H1 (cell line): ENCODE measurements at regions not wholly inside any gene's neighbourhood (a gene's known extent, or its start where the extent isn't known, plus 50 kb on each side); places are given as distances from the start of the nearest gene placed in this dataset.

Experiments
- CTCF ChIA-PET: fragments of 300-600 bp; sonication (Branson Sonifier 250); formaldehyde crosslinking; loops from one replicate; lab custom pipeline; 2021; ENCODE audit not compliant: partially characterized antibody; lab: Charles Lee
- POLR2A ChIA-PET: fragments of 300-600 bp; sonication (Branson Sonifier 250); formaldehyde crosslinking; loops from one replicate; lab custom pipeline; 2021; ENCODE audit warnings: inconsistent platforms; ENCODE audit not compliant: partially characterized antibody; lab: Charles Lee
- DNase-seq, 2 experiments: peaks; one replicate each; pipeline versions ENCODE4 v3.0.0 to v3.0.0-alpha.2; 2010 to 2022; ENCODE audit warnings: low spot score in 2 of 2, low read depth in 1 of 2, mixed read lengths in 1 of 2
- FAIRE-seq: peaks from 2 replicates; lab custom pipeline; 2011; peaks lifted over from hg19 to GRCh38; lab: Jason Lieb, UNC
- H2AFZ ChIP-seq: 2 replicates; pipeline ENCODE4 v1.8.1; 2012; ENCODE audit warnings: low read length, inconsistent platforms
- H2AK5ac ChIP-seq: 2 replicates; pipeline ENCODE4 v1.6.1; 2013; ENCODE audit warnings: low read depth, low read length
- H2BK120ac ChIP-seq: replicated peaks from 2 replicates; pipeline ENCODE3; 2013; ENCODE audit warnings: low read depth, low read length, inconsistent platforms
- H2BK12ac ChIP-seq: 2 replicates; pipeline ENCODE4 v1.6.1; 2013; ENCODE audit warnings: low read depth, low read length
- H2BK15ac ChIP-seq: 2 replicates; pipeline ENCODE4 v1.6.1; 2013; ENCODE audit warnings: low read length
- H2BK20ac ChIP-seq: 2 replicates; pipeline ENCODE4 v1.6.1; 2013; ENCODE audit warnings: low read length
- H2BK5ac ChIP-seq: 2 replicates; pipeline ENCODE4 v1.6.1; 2013; ENCODE audit warnings: low read depth, low read length
- H3K14ac ChIP-seq: 2 replicates; pipeline ENCODE4 v1.6.1; 2013; ENCODE audit warnings: inconsistent platforms; ENCODE audit not compliant: insufficient read length
- H3K18ac ChIP-seq: 2 replicates; pipeline ENCODE4 v1.6.1; 2013; ENCODE audit warnings: low read length; ENCODE audit errors: extremely low read depth
- H3K23ac ChIP-seq: 2 replicates; pipeline ENCODE4 v1.6.1; 2013; ENCODE audit warnings: inconsistent platforms; ENCODE audit not compliant: insufficient read length
- H3K23me2 ChIP-seq: 2 replicates; pipeline ENCODE4 v1.6.1; 2013; ENCODE audit warnings: low read depth, low read length
- H3K27ac ChIP-seq: 2 replicates; pipeline ENCODE4 v1.6.1; 2011; ENCODE audit warnings: low read depth, low read length, inconsistent platforms
- H3K27me3 ChIP-seq, 4 experiments: replicated peaks in 1 of 4; 1 replicate in 1 of 4; 2 replicates in 3 of 4; pipeline versions ENCODE4 v1.6.1 to v1.8.1; 2011 to 2013; ENCODE audit warnings: low read length in 3 of 4, mild to moderate bottlenecking in 3 of 4, inconsistent platforms in 2 of 4, mixed read lengths in 2 of 4, moderate library complexity in 1 of 4; ENCODE audit not compliant: control insufficient read depth in 3 of 4, insufficient read depth in 3 of 4; ENCODE audit errors: extremely low read depth in 1 of 4
- H3K36me3 ChIP-seq, 4 experiments: 2 replicates each; pipeline versions ENCODE4 v1.6.1 to v1.8.1; 2011 to 2013; ENCODE audit warnings: mild to moderate bottlenecking in 4 of 4, low read length in 3 of 4, moderate library complexity in 2 of 4, control low read depth in 1 of 4, inconsistent platforms in 1 of 4; ENCODE audit not compliant: insufficient read depth in 4 of 4, control insufficient read depth in 2 of 4
- H3K4ac ChIP-seq: replicated peaks from 2 replicates; pipeline ENCODE3; 2013; ENCODE audit warnings: low read length, low read depth, mixed read lengths, inconsistent platforms; ENCODE audit not compliant: insufficient read length
- H3K4me1 ChIP-seq, 4 experiments: replicated peaks in 1 of 4; 1 replicate in 1 of 4; 2 replicates in 3 of 4; pipeline versions ENCODE4 v1.6.1 to v1.8.1; 2011 to 2013; ENCODE audit warnings: low read length in 3 of 4, inconsistent platforms in 2 of 4, mixed read lengths in 1 of 4; ENCODE audit not compliant: insufficient read depth in 4 of 4, control insufficient read depth in 3 of 4
- H3K4me2 ChIP-seq, 2 experiments: 2 replicates each; pipeline versions ENCODE4 v1.6.1 to v1.8.1; 2011 to 2013; ENCODE audit warnings: low read depth in 2 of 2, low read length in 2 of 2, control low read depth in 1 of 2, inconsistent platforms in 1 of 2, mild to moderate bottlenecking in 1 of 2; ENCODE audit not compliant: insufficient read depth in 1 of 2
- H3K4me3 ChIP-seq, 4 experiments: fragments of 200-600, 300-600 bp in 1 of 4; sonication (generic), shearing (Covaris generic), sonication (Bioruptor Twin) in 1 of 4; 2 replicates each; pipeline versions ENCODE4 v1.5.1 to v1.8.1; 2011 to 2016; ENCODE audit warnings: low read length in 4 of 4, low read depth in 3 of 4, control low read depth in 2 of 4, inconsistent platforms in 2 of 4, mild to moderate bottlenecking in 2 of 4, mixed read lengths in 1 of 4, moderate library complexity in 1 of 4; ENCODE audit not compliant: insufficient read depth in 2 of 4; ENCODE audit errors: extremely low read depth in 1 of 4
- H3K56ac ChIP-seq: replicated peaks from 2 replicates; pipeline ENCODE3; 2013; ENCODE audit warnings: low read depth, mild to moderate bottlenecking, mixed read lengths, low read length, inconsistent platforms; ENCODE audit not compliant: insufficient read length
- H3K79me1 ChIP-seq: 2 replicates; pipeline ENCODE4 v1.6.1; 2013; ENCODE audit warnings: low read depth, low read length, control low read depth
- H3K79me2 ChIP-seq, 2 experiments: 2 replicates each; pipeline versions ENCODE4 v1.6.1 to v1.8.1; 2012 to 2013; ENCODE audit warnings: low read length in 2 of 2, mild to moderate bottlenecking in 2 of 2, inconsistent platforms in 1 of 2; ENCODE audit not compliant: insufficient read depth in 2 of 2, control insufficient read depth in 1 of 2
- H3K9ac ChIP-seq, 4 experiments: replicated peaks in 1 of 4; 1 replicate in 1 of 4; 2 replicates in 3 of 4; pipeline versions ENCODE4 v1.6.1 to v1.8.1; 2011 to 2013; ENCODE audit warnings: low read depth in 3 of 4, low read length in 3 of 4, control low read depth in 2 of 4, mild to moderate bottlenecking in 2 of 4, moderate library complexity in 2 of 4, inconsistent platforms in 1 of 4; ENCODE audit errors: extremely low read depth in 1 of 4
- H3K9me3 ChIP-seq, 2 experiments: 2 replicates each; pipeline versions ENCODE4 v1.6.1 to v1.8.1; 2012 to 2013; ENCODE audit warnings: mild to moderate bottlenecking in 2 of 2, moderate library complexity in 2 of 2, control low read depth in 1 of 2, inconsistent platforms in 1 of 2, low read depth in 1 of 2, low read length in 1 of 2, mixed read lengths in 1 of 2; ENCODE audit not compliant: insufficient read depth in 2 of 2
- H4K20me1 ChIP-seq, 2 experiments: replicated peaks in 1 of 2; 2 replicates each; pipeline versions ENCODE3 to v1.8.1; 2011 to 2013; ENCODE audit warnings: inconsistent platforms in 2 of 2, low read length in 2 of 2, mild to moderate bottlenecking in 1 of 2; ENCODE audit not compliant: insufficient read depth in 2 of 2, control insufficient read depth in 1 of 2
- H4K5ac ChIP-seq: 2 replicates; pipeline ENCODE4 v1.6.1; 2013; ENCODE audit warnings: low read length, low read depth, mixed read lengths, inconsistent platforms; ENCODE audit not compliant: insufficient read length
- H4K8ac ChIP-seq: 2 replicates; pipeline ENCODE4 v1.8.0; 2013; ENCODE audit warnings: mild to moderate bottlenecking, moderate library complexity, low read length, inconsistent platforms; ENCODE audit not compliant: insufficient read depth; ENCODE audit errors: extremely low read depth
- H4K91ac ChIP-seq: replicated peaks from 2 replicates; pipeline ENCODE3; 2013; ENCODE audit warnings: low read length, mixed read lengths, inconsistent platforms; ENCODE audit not compliant: insufficient read length
- ATF3 ChIP-seq: IDR thresholded peaks from 2 replicates; pipeline ENCODE4 v1.6.1; 2011; ENCODE audit warnings: low read depth, mild to moderate bottlenecking, low read length; ENCODE audit not compliant: insufficient read depth
- CTBP2 ChIP-seq: IDR thresholded peaks from 2 replicates; pipeline ENCODE4 v1.7.0; 2011; ENCODE audit warnings: borderline replicate concordance, mild to moderate bottlenecking, moderate library complexity, mixed read lengths, low read length; ENCODE audit not compliant: insufficient read depth, insufficient read length
- EGR1 ChIP-seq: IDR thresholded peaks from 2 replicates; pipeline ENCODE4 v1.6.1; 2011; ENCODE audit warnings: low read depth, low read length, borderline replicate concordance
- HDAC2 ChIP-seq, 2 experiments: fragments of 300-600 bp in 1 of 2; sonication (generic) in 1 of 2; IDR thresholded peaks; 2 replicates each; pipeline ENCODE4 v1.6.1; 2011 to 2012; ENCODE audit warnings: low read depth in 2 of 2, low read length in 2 of 2, mild to moderate bottlenecking in 2 of 2, moderate library complexity in 2 of 2, borderline replicate concordance in 1 of 2, inconsistent platforms in 1 of 2
- KDM5A ChIP-seq: fragments of 200-600 bp; IDR thresholded peaks from 2 replicates; pipeline ENCODE4 v1.7.1; 2012; ENCODE audit warnings: mild to moderate bottlenecking, low read length, inconsistent platforms, mixed read lengths
- NANOG ChIP-seq: IDR thresholded peaks from 2 replicates; pipeline ENCODE4 v1.6.1; 2011; ENCODE audit warnings: low read length, low read depth, mild to moderate bottlenecking, inconsistent platforms; ENCODE audit not compliant: insufficient read depth, poor library complexity, severe bottlenecking
- POU5F1 ChIP-seq: IDR thresholded peaks from 2 replicates; pipeline ENCODE4 v1.6.1; 2011; ENCODE audit warnings: low read depth, mild to moderate bottlenecking, low read length, moderate library complexity
- RNF2 ChIP-seq: fragments of 200-900, 300-1000 bp; sonication (generic); IDR thresholded peaks from 2 replicates; pipeline ENCODE4 v1.7.1; 2016; ENCODE audit warnings: borderline replicate concordance, low read depth, mild to moderate bottlenecking, antibody characterized with exemption, low read length; ENCODE audit not compliant: poor library complexity, severe bottlenecking; ENCODE audit errors: missing control alignments
- SP1 ChIP-seq: IDR thresholded peaks from 2 replicates; pipeline ENCODE4 v1.6.1; 2011; ENCODE audit warnings: low read depth, low read length
- TAF7 ChIP-seq: optimal IDR thresholded peaks from 2 replicates; pipeline ENCODE3; 2011; ENCODE audit warnings: low read depth, mild to moderate bottlenecking, inconsistent platforms, low read length, moderate library complexity, borderline replicate concordance
- WGBS, 2 experiments: shearing (Covaris generic) in 1 of 2; methylation state at CpG; one replicate each; pipeline versions ENCODE4 v1.1.6 to v1.1.7; 2013 to 2015; ENCODE audit warnings: low lambda C conversion rate in 2 of 2, mixed read lengths in 2 of 2, inconsistent platforms in 1 of 2, low coverage in 1 of 2, missing lambda C conversion rate in 1 of 2; ENCODE audit not compliant: insufficient replicate concordance in 2 of 2, insufficient coverage in 1 of 2, insufficient read length in 1 of 2; ENCODE audit errors: extremely low coverage in 1 of 2, missing lambda C conversion rate in 1 of 2; 5-methylcytosine and 5-hydroxymethylcytosine counted together

- H3K4me1 ChIP-seq, result peaks cover 0 to 4% (median 0%) of the 10 kb centered on the region in 4 experiments; a peak in 3 of 7 replicates
- H4K20me1 ChIP-seq, result no peaks in the 10 kb centered on the region
- H2BK5ac ChIP-seq, result no peak overlapping the region
- no peaks in the 10 kb centered on the region for H3K36me3 ChIP-seq
- H3K27me3 ChIP-seq, result no peaks in the 10 kb centered on the region
- no peak overlapping the region for H3K18ac ChIP-seq
- no peak overlapping the region for H4K91ac ChIP-seq
- no peaks in the 10 kb centered on the region for H3K23me2 ChIP-seq
- ChIA-PET CTCF (no interaction called here), POLR2A (no interaction called here)
- WGBS, 2 experiments, result 86% methylated on average over 11 of the region's 11 CpGs; no CpG with 5 or more reads in 1 of the 2 experiments
- H2BK15ac ChIP-seq, result no peak overlapping the region
- DNase-seq (no peak), FAIRE-seq (no peak)
- no peaks in the 10 kb centered on the region for H3K79me1 ChIP-seq
- H3K23ac ChIP-seq, result no peak overlapping the region
- H2BK20ac ChIP-seq, result no peak overlapping the region
- H4K8ac ChIP-seq, result no peak overlapping the region
- H3K56ac ChIP-seq, result no peak overlapping the region
- H3K4me3 ChIP-seq, result no peak overlapping the region
- no peak overlapping the region for H2BK120ac ChIP-seq
- no peak overlapping the region for H3K4me2 ChIP-seq
- no peak overlapping the region for H2BK12ac ChIP-seq
- no peaks in the 10 kb centered on the region for H3K9me3 ChIP-seq
- no peaks in the 10 kb centered on the region for H3K79me2 ChIP-seq
- H3K14ac ChIP-seq, result no peak overlapping the region
- no peak overlapping the region for H3K9ac ChIP-seq
- H3K27ac ChIP-seq, result no peak overlapping the region
- H4K5ac ChIP-seq, result no peak overlapping the region
- H2AK5ac ChIP-seq, result no peak overlapping the region
- no peak overlapping the region for H3K4ac ChIP-seq
- H2AFZ ChIP-seq, result peak overlapping the region; percentile 97
- TF ChIP-seq EGR1 (no peak), RNF2 (no peak), HDAC2 (IDR thresholded peaks at IDR 0.05; ENCODE audit: borderline replicate concordance in 1 of 2, low read depth in 2 of 2, low read length in 2 of 2) (no peak), KDM5A (no peak), SP1 (no peak), ATF3 (no peak), TAF7 (no peak), NANOG (no peak), POU5F1 (no peak), CTBP2 (no peak)
These were observed 104.2 kb downstream of the ANKRD7 start for GRCh38 chr7:118328505-118329211.
